ENCODE measurements at regions not wholly inside any gene's neighbourhood (a gene's known extent, or its start where the extent isn't known, plus 50 kb on each side); places are given as distances from the start of the nearest gene placed in this dataset.

DNA sequence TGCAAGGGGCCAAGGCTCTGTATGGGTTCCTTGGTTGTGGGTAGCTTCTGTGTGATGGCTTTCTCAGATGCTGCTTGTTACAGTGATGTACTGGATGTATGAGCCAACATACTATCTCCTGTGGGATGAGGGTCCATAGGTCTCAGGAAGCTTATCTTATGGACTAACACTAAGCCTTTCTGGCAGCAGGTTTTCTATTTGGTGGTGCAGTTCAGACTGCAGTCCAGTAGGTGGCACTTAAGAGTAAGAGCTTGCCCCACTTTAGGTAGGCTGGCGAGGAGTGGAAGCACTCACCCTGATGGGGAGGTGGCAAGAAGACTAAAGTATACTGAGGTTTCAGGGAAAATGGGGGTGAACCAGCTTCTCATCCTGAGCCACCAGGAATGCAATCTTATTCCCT is 306.7 kb upstream of the MAOA start:
- TF ChIP-seq, protein P1, sequence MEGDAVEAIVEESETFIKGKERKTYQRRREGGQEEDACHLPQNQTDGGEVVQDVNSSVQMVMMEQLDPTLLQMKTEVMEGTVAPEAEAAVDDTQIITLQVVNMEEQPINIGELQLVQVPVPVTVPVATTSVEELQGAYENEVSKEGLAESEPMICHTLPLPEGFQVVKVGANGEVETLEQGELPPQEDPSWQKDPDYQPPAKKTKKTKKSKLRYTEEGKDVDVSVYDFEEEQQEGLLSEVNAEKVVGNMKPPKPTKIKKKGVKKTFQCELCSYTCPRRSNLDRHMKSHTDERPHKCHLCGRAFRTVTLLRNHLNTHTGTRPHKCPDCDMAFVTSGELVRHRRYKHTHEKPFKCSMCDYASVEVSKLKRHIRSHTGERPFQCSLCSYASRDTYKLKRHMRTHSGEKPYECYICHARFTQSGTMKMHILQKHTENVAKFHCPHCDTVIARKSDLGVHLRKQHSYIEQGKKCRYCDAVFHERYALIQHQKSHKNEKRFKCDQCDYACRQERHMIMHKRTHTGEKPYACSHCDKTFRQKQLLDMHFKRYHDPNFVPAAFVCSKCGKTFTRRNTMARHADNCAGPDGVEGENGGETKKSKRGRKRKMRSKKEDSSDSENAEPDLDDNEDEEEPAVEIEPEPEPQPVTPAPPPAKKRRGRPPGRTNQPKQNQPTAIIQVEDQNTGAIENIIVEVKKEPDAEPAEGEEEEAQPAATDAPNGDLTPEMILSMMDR (conservative IDR thresholded peaks at IDR 0.05), result peak; percentile 73
- H3K27ac ChIP-seq, result no peak overlapping the region

DNA sequence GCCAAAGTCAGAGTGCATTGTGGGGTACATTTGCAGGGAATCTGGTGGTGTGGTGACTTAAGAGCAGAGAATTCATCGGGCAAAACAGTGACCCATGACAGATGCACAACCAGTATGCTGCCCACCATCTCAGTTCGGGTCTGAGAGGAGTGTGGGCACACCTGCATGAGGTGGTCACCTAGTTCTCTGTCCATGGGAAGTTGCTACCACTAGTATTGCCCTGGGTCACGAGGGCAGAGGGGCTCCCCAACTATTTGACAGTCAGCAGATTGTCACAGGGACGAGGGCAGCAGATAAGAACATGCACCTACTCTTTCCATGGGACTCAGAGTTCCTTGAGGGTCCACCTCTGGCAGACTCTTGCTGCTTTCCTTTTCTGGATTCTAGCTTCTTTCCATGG is 305.2 kb upstream of the MAOA start:
- H3K27ac ChIP-seq, result no peak overlapping the region

DNA sequence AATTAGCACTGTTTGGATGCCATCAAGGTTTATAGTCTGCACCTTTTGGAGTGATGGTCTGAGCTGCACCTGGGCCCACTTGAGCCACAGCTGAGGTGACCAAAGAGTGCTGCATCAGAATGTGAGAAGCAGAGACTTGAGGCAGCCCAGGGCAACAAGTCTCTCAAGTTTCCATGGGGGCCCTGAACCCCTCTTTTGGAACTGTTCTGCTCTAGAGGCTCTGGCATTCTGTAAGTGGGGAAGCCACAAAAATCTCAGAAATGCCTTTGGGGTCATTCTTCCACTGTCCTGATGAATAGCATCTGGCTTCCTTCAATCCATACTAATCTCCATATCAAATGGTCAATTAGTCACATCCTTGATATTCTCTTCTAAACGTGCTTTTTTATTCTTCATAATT is 298.4 kb upstream of the MAOA start:
- TF ChIP-seq, protein P1 (conservative IDR thresholded peaks at IDR 0.05), result no peak
- no peak overlapping the region for H3K27ac ChIP-seq

More for the DNA sequence above, 305.2 kb upstream of the MAOA start:
- TF ChIP-seq, protein P1 (conservative IDR thresholded peaks at IDR 0.05), result no peak

DNA sequence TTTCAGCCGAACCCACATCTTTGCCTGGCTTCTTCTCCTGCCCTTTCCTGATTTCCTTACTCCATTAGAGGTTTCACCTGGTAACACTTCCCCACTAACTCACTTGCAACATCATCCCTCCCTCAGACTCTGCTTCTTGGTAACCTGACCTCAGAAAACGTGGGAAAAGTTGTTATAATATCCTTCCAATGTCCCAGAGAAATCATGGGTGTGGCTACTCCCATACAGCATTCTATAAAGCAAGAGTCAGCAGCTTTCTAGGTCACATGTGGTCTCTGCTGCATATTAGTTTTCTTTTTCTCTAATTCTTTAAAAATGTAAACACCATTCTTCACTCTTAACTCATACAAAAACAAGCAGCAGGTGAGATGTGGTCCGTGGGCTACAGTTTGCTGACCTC is 283.1 kb upstream of the MAOA start:
- TF ChIP-seq, protein P1 (conservative IDR thresholded peaks at IDR 0.05), result no peak
- no peak overlapping the region for H3K27ac ChIP-seq

DNA sequence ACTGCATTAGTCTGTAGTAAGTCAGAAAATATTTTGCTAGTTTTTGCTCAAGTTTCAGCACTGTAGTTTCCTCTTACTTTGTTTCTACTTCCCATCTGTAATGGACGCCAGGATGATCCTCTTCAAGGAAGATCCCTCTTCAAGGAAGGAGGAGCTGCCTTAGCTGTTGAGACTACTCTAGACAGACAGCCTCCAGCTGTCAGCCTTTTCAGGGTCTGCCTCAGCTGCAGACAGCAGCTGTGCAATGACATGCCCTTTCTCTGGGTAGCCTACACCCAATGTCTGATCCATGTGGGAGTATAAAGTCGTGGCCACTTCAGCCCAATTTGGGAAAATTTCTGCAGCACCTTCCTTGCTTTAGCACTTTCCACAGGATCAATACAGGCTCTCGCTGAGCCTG is 281.0 kb upstream of the MAOA start:
- no peak overlapping the region for H3K27ac ChIP-seq
- TF ChIP-seq, protein P1 (conservative IDR thresholded peaks at IDR 0.05), result no peak

DNA sequence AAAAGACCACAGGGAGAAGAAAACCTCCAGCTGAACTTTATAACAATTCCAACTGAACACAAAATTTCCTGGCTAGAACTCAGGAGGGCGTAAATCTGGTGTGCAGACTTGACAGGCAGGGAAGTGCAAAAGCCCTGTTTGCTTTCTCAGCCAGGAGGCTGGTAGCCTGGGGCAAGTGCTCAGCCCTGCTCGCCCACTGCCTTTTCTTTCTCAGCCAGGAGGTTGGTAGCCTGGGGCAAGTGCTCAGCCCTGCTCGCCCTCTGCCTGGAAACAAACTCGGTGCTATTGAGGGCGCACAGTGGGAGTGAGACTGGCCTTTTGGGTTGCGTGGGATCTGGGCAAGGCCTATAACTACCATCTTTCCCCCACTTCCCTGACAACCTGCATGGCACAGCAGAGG is 275.4 kb upstream of the MAOA start:
- TF ChIP-seq, protein P1 (conservative IDR thresholded peaks at IDR 0.05), result no peak
- H3K27ac ChIP-seq, result no peak overlapping the region

DNA sequence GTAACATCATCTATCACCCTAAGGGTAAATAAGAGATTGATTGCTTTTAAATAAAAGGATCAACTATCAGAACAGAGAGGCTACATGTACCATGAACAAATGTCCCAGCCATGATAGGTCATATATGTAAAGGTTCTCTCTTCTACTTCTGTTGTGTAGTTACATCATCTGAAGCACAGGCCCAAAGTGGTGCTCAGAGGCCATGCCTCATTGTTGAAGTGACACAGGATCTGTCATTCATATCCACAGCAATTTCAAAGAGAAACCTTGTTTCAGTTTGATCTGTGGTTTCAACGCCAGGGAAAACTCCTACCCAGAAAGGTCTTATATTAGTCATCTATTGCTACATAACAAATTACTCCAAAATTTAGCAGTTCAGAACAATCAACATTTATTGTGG is 269.2 kb upstream of the MAOA start:
- H3K27ac ChIP-seq, result no peak overlapping the region
- TF ChIP-seq, protein P1 (conservative IDR thresholded peaks at IDR 0.05), result no peak

DNA sequence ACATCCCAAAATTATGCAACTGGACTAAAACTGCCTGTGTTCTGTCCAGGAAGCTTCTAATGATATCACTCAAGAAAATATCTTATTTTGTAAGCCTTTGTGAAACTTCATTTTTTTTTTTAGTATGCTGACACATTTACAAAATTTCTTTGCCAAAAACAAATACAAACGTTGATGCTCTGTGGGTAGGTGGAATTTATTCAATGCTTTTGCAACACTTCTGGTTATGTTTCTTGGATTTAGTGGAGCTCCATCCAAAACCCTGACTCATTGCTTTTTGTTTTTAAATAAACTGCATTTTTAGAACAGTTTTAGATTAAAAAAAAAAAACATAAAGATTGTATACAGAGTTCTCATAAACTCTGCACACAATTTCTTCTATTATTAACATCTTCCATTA is 250.9 kb upstream of the MAOA start:
- TF ChIP-seq, protein P1 (conservative IDR thresholded peaks at IDR 0.05), result no peak
- H3K27ac ChIP-seq, result no peak overlapping the region
